Neural progenitor cell (in vitro differentiated cells): ENCODE measurements at regions not wholly inside any gene's neighbourhood (a gene's known extent, or its start where the extent isn't known, plus 50 kb on each side); places are given as distances from the start of the nearest gene placed in this dataset.

Experiments used
- DNase-seq: peaks from one replicate; pipeline ENCODE4 v3.0.0-alpha.2; 2016; ENCODE audit warnings: low spot score
- H2AFZ ChIP-seq: fragments of 200-600 bp; sonication (generic); replicated peaks from 2 replicates; pipeline ENCODE4 v1.6.1; 2016; ENCODE audit warnings: antibody characterized with exemption
- H3F3A ChIP-seq: fragments of 200-600 bp; sonication (generic); 2 replicates; pipeline ENCODE4 v1.6.1; 2016; ENCODE audit warnings: antibody characterized with exemption, low read depth
- H3K27ac ChIP-seq: fragments of 200-600 bp; sonication (generic); 2 replicates; pipeline ENCODE4 v1.5.1; 2016; ENCODE audit warnings: mild to moderate bottlenecking
- H3K27me3 ChIP-seq: fragments of 200-600 bp; sonication (generic); 2 replicates; pipeline ENCODE4 v1.6.1; 2016; ENCODE audit warnings: mild to moderate bottlenecking, moderate library complexity
- H3K36me3 ChIP-seq: fragments of 200-600 bp; sonication (generic); 2 replicates; pipeline ENCODE4 v1.5.1; 2016
- H3K4me1 ChIP-seq: fragments of 200-600 bp; sonication (generic); 2 replicates; pipeline ENCODE4 v1.6.1; 2016; ENCODE audit warnings: mixed run types
- H3K4me2 ChIP-seq: fragments of 200-600 bp; sonication (generic); 2 replicates; pipeline ENCODE4 v1.6.1; 2016
- H3K4me3 ChIP-seq: fragments of 200-600 bp; sonication (generic); 2 replicates; pipeline ENCODE4 v1.5.1; 2016
- H3K79me2 ChIP-seq: fragments of 200-600 bp; sonication (generic); 2 replicates; pipeline ENCODE4 v1.6.1; 2016; ENCODE audit warnings: low read depth
- H3K9ac ChIP-seq: fragments of 200-600 bp; sonication (generic); 2 replicates; pipeline ENCODE4 v1.6.1; 2016
- H3K9me3 ChIP-seq: fragments of 200-600 bp; sonication (generic); 2 replicates; pipeline ENCODE4 v1.5.1; 2016; ENCODE audit warnings: low read depth
- H4K20me1 ChIP-seq: fragments of 200-600 bp; sonication (generic); 2 replicates; pipeline ENCODE4 v1.6.1; 2016; ENCODE audit warnings: low read depth
- H3K27ac Mint-ChIP-seq: 3 replicates; pipeline ENCODE4 v1.8.0; 2021; ENCODE audit warnings: mixed read lengths
- H3K27me3 Mint-ChIP-seq: 2 replicates; pipeline ENCODE4 v1.8.0; 2022; ENCODE audit warnings: low read depth, mild to moderate bottlenecking, inconsistent platforms, moderate library complexity, mixed read lengths; ENCODE audit not compliant: insufficient read depth
- H3K36me3 Mint-ChIP-seq: 3 replicates; pipeline ENCODE4 v1.8.0; 2021; ENCODE audit warnings: mixed read lengths
- H3K4me1 Mint-ChIP-seq: 3 replicates; pipeline ENCODE4 v1.8.0; 2021; ENCODE audit warnings: mixed read lengths
- H3K4me3 Mint-ChIP-seq: 3 replicates; pipeline ENCODE4 v1.8.0; 2021; ENCODE audit warnings: mild to moderate bottlenecking, moderate library complexity, mixed read lengths
- H3K9me3 Mint-ChIP-seq: 3 replicates; pipeline ENCODE4 v1.8.0; 2020; ENCODE audit warnings: mixed read lengths
- EZH2 ChIP-seq: fragments of 200-600 bp; sonication (generic); IDR thresholded peaks from 2 replicates; pipeline ENCODE4 v1.6.1; 2017; ENCODE audit warnings: antibody characterized with exemption, mild to moderate bottlenecking, moderate library complexity
- EZH2phosphoT487 ChIP-seq: fragments of 200-600 bp; sonication (generic); IDR thresholded peaks from 2 replicates; pipeline ENCODE4 v1.6.1; 2017; ENCODE audit warnings: antibody characterized with exemption
- TF ChIP-seq, protein P1 (sequence below): fragments of 200-600 bp; sonication (generic); IDR thresholded peaks from 2 replicates; pipeline ENCODE4 v1.5.1; 2017; ENCODE audit warnings: antibody characterized with exemption, mild to moderate bottlenecking

- Histone ChIP-seq H4K20me1 (no peaks in the 10 kb centered on the region), H3K9ac (no peak overlapping the region), H3K4me3 (no peak overlapping the region), H3K27ac (no peak overlapping the region), H3K9me3 (no peaks in the 10 kb centered on the region), H3K4me2 (no peak overlapping the region), H3K79me2 (no peaks in the 10 kb centered on the region), H2AFZ (no peak overlapping the region), H3K36me3 (no peaks in the 10 kb centered on the region), H3K27me3 (peaks cover 3% of the 10 kb centered on the region), H3F3A (no peaks in the 10 kb centered on the region), H3K4me1 (no peaks in the 10 kb centered on the region)
- no peak overlapping the region for H3K27ac Mint-ChIP-seq
- DNase-seq = no peak
- H3K4me1 Mint-ChIP-seq = peaks cover 5% of the 10 kb centered on the region
- no peak overlapping the region for H3K4me3 Mint-ChIP-seq
- H3K27me3 Mint-ChIP-seq = no peaks in the 10 kb centered on the region
- peaks cover 6% of the 10 kb centered on the region for H3K9me3 Mint-ChIP-seq
- H3K36me3 Mint-ChIP-seq = no peaks in the 10 kb centered on the region
- no peak for TF ChIP-seq EZH2phosphoT487
- TF ChIP-seq EZH2 = no peak
- TF ChIP-seq, protein P1, sequence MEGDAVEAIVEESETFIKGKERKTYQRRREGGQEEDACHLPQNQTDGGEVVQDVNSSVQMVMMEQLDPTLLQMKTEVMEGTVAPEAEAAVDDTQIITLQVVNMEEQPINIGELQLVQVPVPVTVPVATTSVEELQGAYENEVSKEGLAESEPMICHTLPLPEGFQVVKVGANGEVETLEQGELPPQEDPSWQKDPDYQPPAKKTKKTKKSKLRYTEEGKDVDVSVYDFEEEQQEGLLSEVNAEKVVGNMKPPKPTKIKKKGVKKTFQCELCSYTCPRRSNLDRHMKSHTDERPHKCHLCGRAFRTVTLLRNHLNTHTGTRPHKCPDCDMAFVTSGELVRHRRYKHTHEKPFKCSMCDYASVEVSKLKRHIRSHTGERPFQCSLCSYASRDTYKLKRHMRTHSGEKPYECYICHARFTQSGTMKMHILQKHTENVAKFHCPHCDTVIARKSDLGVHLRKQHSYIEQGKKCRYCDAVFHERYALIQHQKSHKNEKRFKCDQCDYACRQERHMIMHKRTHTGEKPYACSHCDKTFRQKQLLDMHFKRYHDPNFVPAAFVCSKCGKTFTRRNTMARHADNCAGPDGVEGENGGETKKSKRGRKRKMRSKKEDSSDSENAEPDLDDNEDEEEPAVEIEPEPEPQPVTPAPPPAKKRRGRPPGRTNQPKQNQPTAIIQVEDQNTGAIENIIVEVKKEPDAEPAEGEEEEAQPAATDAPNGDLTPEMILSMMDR = no peak
Observed at GRCh38 chr10:58948303-58948702, 228.1 kb upstream of the PHYHIPL start.

DNA sequence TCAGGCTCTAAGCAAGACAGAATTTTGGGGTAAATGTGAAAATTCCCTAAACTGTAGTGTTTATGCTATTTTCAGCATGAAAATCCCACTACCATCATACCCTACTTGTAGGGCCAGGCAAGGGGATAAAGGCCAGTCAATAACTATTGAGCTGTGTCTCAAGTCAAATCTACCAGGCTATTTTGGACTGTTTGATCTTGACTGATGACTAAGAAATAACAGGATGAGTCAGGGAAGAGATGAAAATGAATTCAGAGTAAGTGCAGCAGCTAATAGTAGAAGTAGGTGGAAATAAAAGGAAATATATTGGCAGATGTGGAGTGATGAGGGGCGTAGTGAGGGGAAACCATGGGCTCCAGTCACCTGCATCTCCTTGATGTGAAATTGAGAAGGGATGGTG is 225.8 kb upstream of the PHYHIPL start:
- Histone ChIP-seq H3K9ac (no peak overlapping the region), H3K4me2 (no peak overlapping the region), H3K4me1 (no peaks in the 10 kb centered on the region), H3K4me3 (no peak overlapping the region), H3K9me3 (no peaks in the 10 kb centered on the region), H3F3A (no peaks in the 10 kb centered on the region), H3K27me3 (peaks cover 16% of the 10 kb centered on the region), H2AFZ (no peak overlapping the region), H3K36me3 (no peaks in the 10 kb centered on the region), H4K20me1 (no peaks in the 10 kb centered on the region), H3K79me2 (no peaks in the 10 kb centered on the region), H3K27ac (no peak overlapping the region)
- Mint-ChIP-seq H3K27ac (no peak overlapping the region), H3K27me3 (no peaks in the 10 kb centered on the region), H3K36me3 (no peaks in the 10 kb centered on the region), H3K4me1 (no peaks in the 10 kb centered on the region), H3K4me3 (no peak overlapping the region), H3K9me3 (peaks cover 6% of the 10 kb centered on the region)
- DNase-seq = no peak
- TF ChIP-seq, protein P1 = no peak
- no peak for TF ChIP-seq EZH2
- TF ChIP-seq EZH2phosphoT487 = no peak

DNA sequence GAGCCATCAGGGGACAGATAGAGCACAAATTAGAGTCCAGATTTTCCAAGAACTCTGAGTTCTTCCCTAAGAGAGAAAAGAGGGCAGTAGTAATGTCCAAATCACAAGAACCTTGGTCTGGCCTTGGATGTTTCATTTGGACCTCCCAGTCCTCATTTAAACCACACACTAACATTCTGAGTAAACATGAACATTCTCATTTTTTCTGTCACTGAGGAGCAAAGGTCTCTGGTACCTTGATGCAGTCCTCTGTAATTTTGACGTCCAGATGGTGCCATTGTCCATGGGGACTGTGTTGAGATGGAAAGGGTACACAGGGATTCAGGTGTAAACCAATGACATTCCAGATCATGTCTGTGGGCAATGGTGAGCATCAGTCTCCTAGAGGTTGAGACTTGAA is 225.4 kb upstream of the PHYHIPL start:
- no peaks in the 10 kb centered on the region for H3K4me1 ChIP-seq
- no peaks in the 10 kb centered on the region for H3K36me3 ChIP-seq
- DNase-seq = no peak
- no peaks in the 10 kb centered on the region for H3F3A ChIP-seq
- H3K9me3 ChIP-seq = no peaks in the 10 kb centered on the region
- H3K4me2 ChIP-seq = no peak overlapping the region
- H2AFZ ChIP-seq = no peak overlapping the region
- Mint-ChIP-seq H3K36me3 (no peaks in the 10 kb centered on the region), H3K4me3 (no peak overlapping the region), H3K4me1 (no peaks in the 10 kb centered on the region), H3K27me3 (no peaks in the 10 kb centered on the region), H3K9me3 (peaks cover 2% of the 10 kb centered on the region), H3K27ac (no peak overlapping the region)
- TF ChIP-seq, protein P1 = no peak
- no peak for TF ChIP-seq EZH2
- no peak for TF ChIP-seq EZH2phosphoT487
- H3K27ac ChIP-seq = no peak overlapping the region
- H3K9ac ChIP-seq = no peak overlapping the region
- no peaks in the 10 kb centered on the region for H3K79me2 ChIP-seq
- H3K4me3 ChIP-seq = no peak overlapping the region
- peaks cover 18% of the 10 kb centered on the region for H3K27me3 ChIP-seq
- no peaks in the 10 kb centered on the region for H4K20me1 ChIP-seq
